ENCODE measurements at regions not wholly inside any gene's neighbourhood (a gene's known extent, or its start where the extent isn't known, plus 50 kb on each side); places are given as distances from the start of the nearest gene placed in this dataset.
"Not testable (repeated sequence)": the region's sequence is repeated elsewhere in the genome, so short reads cannot be mapped to it uniquely, and the experiment has no call there.

DNA sequence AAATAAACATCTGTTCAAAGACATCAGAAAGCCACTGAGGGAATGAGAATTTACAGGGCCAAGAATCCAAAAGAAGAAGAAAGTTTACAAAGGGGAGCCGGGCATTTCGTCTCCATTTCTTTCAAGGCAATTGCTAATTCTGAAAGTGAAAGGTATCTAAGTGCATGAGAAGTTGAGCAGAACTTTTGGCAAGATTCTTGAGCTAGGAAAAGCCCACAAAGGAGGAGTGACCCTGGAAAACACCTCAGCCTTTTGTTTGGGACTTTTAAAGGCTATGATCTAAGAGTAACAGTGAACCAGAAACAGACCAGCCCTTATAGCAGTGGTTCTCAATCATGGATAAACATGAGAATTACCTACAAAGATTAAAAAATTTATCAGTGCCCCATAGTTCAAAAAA is 87.4 kb downstream of the MDH1 start:
- no peak for DNase-seq
- peaks cover 7% of the 10 kb centered on the region for H3K27me3 Mint-ChIP-seq
- no peaks in the 10 kb centered on the region for H3K9me3 Mint-ChIP-seq
- no peaks in the 10 kb centered on the region for H3K36me3 Mint-ChIP-seq (ENCODE audit: low read depth)
- peaks cover 9% of the 10 kb centered on the region for H3K4me1 Mint-ChIP-seq
- no peak overlapping the region for H3K27ac Mint-ChIP-seq
- no peak overlapping the region for H3K4me3 Mint-ChIP-seq
- no peak for ATAC-seq

DNA sequence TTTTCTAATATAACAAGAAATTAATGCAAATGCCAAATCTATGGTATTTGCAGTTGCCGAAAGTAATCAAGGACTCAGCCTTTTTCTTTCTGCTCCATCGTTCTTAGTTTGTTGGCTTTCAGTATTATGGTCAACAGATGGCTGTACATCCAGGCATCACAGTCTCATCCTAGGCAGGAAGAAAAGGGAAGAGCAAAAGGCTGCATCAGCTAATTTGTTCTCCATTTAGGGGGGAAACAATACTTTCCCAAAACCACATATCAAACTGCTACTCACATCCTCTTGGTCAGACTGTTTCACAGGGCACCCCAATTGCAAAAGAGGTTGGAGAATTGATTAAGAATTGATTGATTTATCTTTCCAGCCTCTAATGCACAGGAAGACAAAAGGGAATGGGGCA is 89.3 kb downstream of the MDH1 start:
- Mint-ChIP-seq H3K9me3 (no peaks in the 10 kb centered on the region), H3K27ac (no peak overlapping the region), H3K4me1 (peaks cover 9% of the 10 kb centered on the region), H3K36me3 (ENCODE audit: low read depth) (no peaks in the 10 kb centered on the region), H3K27me3 (peaks cover 3% of the 10 kb centered on the region), H3K4me3 (no peak overlapping the region)
- ATAC-seq: no peak
- no peak for DNase-seq

DNA sequence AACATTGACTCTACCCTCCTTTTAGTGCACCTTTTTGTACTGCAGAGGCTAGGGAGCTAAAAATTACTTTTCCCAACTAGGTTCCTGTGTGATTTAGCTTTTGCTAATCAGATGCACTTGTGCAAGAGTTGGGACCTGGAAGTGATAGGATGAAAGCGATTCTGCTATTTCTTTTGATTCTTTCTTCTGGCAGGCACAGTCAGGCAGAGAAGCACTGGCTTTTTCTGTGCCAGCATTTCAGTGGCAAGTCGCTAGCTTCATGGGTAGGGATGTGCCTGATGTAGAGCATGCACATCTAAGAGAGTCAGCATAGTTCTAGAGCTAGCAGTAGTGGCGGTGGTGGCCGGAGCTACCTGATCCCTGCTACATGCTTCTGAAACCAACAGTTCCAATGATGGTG is 89.8 kb downstream of the MDH1 start:
- H3K27ac Mint-ChIP-seq: no peak overlapping the region
- ATAC-seq: no peak
- no peaks in the 10 kb centered on the region for H3K36me3 Mint-ChIP-seq (ENCODE audit: low read depth)

DNA sequence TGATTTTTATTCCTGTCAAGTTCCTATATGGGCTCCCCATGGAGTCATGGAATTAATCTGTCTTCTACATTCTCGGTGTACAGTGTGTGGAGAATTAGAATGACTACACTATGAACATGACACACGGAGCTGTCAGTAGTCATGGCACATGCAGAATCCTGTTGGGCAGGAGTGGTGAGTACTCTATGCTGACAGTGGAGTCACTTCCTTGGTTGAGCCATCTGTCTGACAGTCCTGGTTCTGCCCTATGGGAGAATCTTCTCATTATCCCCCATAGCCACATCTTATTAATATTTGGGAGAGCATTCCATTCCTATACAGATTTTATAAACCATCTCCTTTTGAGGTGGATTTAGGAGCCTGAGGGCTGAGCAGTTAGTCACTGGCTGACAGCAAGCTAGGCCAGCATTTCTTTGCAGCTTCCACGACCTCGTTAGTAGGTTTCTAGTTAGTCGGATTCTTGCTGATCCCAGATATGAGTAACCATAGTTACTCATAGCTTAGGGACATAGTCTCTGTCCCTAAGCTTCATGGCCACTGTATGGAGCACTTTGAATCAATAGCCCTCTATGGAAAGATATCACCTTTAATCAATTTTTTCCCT is 90.6 kb downstream of the MDH1 start:
- Mint-ChIP-seq H3K27me3 (no peaks in the 10 kb centered on the region), H3K4me3 (no peak overlapping the region), H3K4me1 (peaks cover 9% of the 10 kb centered on the region), H3K36me3 (ENCODE audit: low read depth) (no peaks in the 10 kb centered on the region), H3K9me3 (no peaks in the 10 kb centered on the region), H3K27ac (no peak overlapping the region)
- DNase-seq: no peak
- ATAC-seq: no peak

More for the DNA sequence above, 89.8 kb downstream of the MDH1 start:
- DNase-seq: no peak
- H3K9me3 Mint-ChIP-seq: no peaks in the 10 kb centered on the region
- H3K27me3 Mint-ChIP-seq: no peaks in the 10 kb centered on the region
- no peak overlapping the region for H3K4me3 Mint-ChIP-seq
- peaks cover 9% of the 10 kb centered on the region for H3K4me1 Mint-ChIP-seq

DNA sequence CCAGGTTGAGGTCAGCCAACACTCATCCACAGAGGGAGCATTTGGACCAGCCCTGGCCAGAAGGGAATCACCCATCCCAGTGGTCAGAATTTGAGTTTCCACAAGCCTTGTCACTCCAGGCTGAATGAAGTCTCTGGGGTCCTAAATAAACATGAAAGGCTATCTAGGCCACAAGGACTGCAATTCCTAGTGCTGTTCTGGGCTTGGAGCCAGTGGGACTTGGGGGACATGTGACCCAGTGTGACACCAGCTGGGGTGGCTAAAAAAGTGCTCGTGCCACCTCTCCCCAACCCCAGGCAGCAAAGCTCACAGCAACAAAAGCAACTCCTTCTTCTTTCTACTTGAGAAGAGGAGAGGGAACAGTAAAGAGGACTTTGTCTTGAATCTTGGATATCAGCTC is 91.7 kb downstream of the MDH1 start:
- no peak for ATAC-seq
- peaks cover 9% of the 10 kb centered on the region for H3K4me1 Mint-ChIP-seq

DNA sequence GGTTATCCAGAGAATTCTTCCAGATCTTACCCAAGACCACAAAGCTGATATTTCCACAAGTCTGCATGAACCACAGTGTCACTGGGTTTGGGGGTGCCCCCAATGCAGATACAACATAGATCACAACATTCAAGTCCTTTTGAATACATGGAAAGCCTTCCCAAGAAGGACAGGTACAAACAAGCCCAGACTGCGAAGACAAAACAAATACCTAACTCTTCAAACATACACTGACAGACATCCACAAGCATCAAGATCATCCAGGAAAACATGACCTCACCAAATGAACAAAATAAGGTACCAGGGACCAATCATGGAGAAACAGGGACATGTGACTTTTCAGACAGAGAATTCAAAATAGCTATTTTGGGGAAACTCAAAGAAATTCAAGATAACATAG is 93.1 kb downstream of the MDH1 start:
- Mint-ChIP-seq H3K36me3 (ENCODE audit: low read depth) (no peaks in the 10 kb centered on the region), H3K9me3 (no peaks in the 10 kb centered on the region), H3K27me3 (no peaks in the 10 kb centered on the region), H3K27ac (no peak overlapping the region), H3K4me3 (no peak overlapping the region), H3K4me1 (no peaks in the 10 kb centered on the region)
- DNase-seq (no peak), ATAC-seq (no peak)

More for the DNA sequence above, 91.7 kb downstream of the MDH1 start:
- H3K9me3 Mint-ChIP-seq: no peaks in the 10 kb centered on the region
- no peaks in the 10 kb centered on the region for H3K27me3 Mint-ChIP-seq
- no peaks in the 10 kb centered on the region for H3K36me3 Mint-ChIP-seq (ENCODE audit: low read depth)
- no peak overlapping the region for H3K4me3 Mint-ChIP-seq
- no peak overlapping the region for H3K27ac Mint-ChIP-seq
- no peak for DNase-seq

DNA sequence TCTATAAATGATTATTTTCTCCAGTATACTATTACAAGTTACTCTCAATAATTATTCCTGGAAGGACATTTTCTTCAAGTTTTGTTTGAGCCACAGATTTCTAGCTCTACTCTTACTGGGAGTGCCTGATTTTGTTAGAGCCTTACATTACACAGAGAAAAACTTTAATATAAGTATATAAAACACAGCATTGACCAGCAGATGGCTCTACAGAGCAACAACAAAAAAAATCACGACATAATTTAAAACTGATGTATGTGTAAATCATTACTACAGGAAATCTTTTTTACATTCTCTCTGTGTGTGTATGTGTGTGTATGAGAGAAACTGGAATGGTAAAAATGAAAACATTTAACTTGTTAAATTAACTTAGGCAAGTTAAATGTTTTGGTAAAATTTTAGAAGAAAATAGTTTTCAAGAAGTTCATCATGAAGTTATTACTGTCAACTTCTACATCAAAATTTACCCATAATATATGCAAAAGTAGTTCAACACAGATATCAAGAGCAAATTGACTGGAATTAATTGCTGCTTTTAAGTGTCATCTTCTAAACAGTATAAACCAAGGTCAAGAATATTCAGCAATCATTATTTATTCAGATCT is 103.3 kb downstream of the MDH1 start:
- H3K27ac Mint-ChIP-seq: no peak overlapping the region
- H3K4me3 Mint-ChIP-seq: no peak overlapping the region
- ATAC-seq (no peak), DNase-seq (no peak)
- no peaks in the 10 kb centered on the region for H3K9me3 Mint-ChIP-seq
- H3K4me1 Mint-ChIP-seq: no peaks in the 10 kb centered on the region
- H3K27me3 Mint-ChIP-seq: no peaks in the 10 kb centered on the region
- no peaks in the 10 kb centered on the region for H3K36me3 Mint-ChIP-seq (ENCODE audit: low read depth)

DNA sequence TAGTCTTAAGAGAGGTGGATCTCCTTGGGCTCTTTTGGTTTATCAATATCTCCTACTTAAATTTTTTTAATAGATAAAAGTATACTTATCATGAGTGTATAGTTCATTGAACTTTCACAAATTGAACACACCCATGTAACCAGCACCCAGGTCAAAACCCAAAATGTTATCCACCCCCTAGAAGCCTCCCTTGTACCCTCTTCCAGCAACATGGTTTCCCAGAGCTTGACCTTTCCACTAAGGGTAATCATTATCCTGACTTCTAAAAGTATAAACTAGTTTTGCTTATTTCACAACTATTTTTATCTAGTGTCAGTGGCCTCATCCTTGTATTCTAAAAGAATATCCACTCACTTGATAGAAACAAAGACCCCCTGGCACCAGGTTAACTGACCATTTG is 106.8 kb downstream of the MDH1 start:
- Mint-ChIP-seq H3K27me3 (no peaks in the 10 kb centered on the region), H3K4me1 (no peaks in the 10 kb centered on the region), H3K27ac (no peak overlapping the region), H3K36me3 (ENCODE audit: low read depth) (no peaks in the 10 kb centered on the region), H3K4me3 (no peak overlapping the region), H3K9me3 (no peaks in the 10 kb centered on the region)
- ATAC-seq (no peak), DNase-seq (no peak)

DNA sequence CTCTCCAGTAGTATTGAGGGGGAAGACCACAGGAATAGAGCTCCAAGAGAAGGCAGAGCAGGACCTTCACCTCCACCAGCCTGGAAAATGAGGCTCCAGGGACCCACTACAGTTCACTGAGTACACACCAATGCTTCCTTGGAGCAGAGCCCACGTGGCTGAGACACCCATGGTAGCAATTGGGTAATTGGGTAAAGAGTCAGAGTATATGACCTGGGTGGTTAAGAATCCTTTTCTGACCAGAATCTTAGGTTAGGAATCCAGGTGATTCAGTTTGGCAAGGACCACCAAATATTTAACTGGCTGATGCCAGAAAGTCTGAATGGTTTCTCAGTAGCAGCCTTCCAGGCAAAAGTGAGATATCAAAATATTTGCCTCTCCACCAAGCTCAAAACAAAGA is 107.7 kb downstream of the MDH1 start:
- no peaks in the 10 kb centered on the region for H3K9me3 Mint-ChIP-seq
- DNase-seq (no peak), ATAC-seq (no peak)
- H3K4me3 Mint-ChIP-seq: no peak overlapping the region
- no peaks in the 10 kb centered on the region for H3K4me1 Mint-ChIP-seq
- H3K27me3 Mint-ChIP-seq: no peaks in the 10 kb centered on the region
- H3K36me3 Mint-ChIP-seq (ENCODE audit: low read depth): no peaks in the 10 kb centered on the region
- H3K27ac Mint-ChIP-seq: no peak overlapping the region

DNA sequence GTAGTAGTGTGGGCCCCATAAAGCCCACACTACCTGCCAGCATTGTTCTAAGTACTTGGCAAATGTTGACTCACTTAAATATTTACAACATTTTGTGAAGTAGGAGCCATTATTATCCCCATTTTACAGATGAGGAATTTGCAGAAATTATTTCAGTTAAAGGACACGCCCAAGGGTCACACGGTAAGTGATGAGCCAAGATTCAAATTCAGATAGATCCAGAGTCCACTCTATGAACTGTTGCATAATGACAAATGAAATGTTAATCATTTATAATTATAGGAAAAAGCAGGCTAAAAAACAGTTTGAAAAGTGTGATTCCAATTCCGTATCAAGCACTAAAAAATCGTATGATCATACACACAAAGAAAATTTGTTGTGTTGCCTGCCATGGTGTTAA is 108.4 kb downstream of the MDH1 start:
- Mint-ChIP-seq H3K27ac (no peak overlapping the region), H3K4me3 (no peak overlapping the region), H3K4me1 (no peaks in the 10 kb centered on the region), H3K9me3 (no peaks in the 10 kb centered on the region), H3K36me3 (ENCODE audit: low read depth) (no peaks in the 10 kb centered on the region), H3K27me3 (no peaks in the 10 kb centered on the region)
- ATAC-seq (no peak), DNase-seq (no peak)

DNA sequence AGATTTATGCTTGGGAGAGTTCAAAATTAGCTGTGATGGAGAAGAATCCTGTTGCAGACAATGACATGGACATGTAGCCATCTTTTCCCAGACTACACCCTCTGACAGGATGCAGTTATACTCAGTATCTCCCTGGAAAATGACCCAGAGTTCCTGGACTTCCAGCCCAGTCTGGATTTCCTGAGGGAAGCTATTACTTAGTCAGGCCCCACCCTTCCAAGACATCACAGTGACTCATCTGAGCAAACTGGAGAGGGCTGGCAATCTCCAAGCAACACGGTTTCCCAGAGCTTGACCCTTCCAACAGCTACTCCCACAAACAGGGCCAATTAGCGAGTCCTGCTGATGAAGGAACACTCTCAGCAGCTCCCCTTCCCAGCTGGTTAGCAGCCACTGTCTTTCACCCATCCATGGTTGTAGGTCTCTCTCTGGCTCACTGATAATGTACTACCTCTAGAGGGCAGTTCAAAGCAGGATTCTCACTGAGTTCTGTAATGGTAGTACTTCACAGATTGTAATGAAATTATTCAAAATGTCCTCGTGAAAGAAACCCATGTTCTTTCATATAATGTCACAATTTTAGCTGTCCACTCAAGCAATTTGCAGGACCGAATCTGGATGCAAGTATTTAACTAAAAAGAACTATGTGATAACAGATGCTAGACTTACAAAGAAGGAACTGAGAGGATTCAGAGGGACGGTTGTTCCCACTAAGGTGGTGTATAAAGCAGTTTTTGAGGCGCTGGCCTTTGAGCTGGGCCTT is 110.2 kb downstream of the MDH1 start:
- Mint-ChIP-seq H3K9me3 (no peaks in the 10 kb centered on the region), H3K4me1 (no peaks in the 10 kb centered on the region), H3K27ac (no peak overlapping the region), H3K27me3 (no peaks in the 10 kb centered on the region), H3K4me3 (no peak overlapping the region), H3K36me3 (ENCODE audit: low read depth) (no peaks in the 10 kb centered on the region)
- DNase-seq: no peak
- ATAC-seq: peak; percentile 85

DNA sequence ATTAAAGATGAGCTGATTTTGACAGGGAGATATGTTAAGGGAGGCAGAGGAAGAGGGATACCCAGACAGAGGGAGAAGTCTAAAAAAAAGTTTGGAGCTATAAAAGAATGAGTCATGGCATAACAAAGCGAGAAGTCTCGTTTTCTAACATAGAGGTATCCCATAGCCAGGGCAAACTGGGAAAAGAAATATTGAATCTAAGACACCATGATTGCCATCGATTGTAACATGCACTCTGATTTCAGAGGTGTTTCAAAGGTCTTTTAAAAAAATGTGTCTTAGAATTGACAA is 110.7 kb downstream of the MDH1 start:
- H3K36me3 Mint-ChIP-seq (ENCODE audit: low read depth): no peaks in the 10 kb centered on the region
- no peak for DNase-seq
- no peaks in the 10 kb centered on the region for H3K9me3 Mint-ChIP-seq

DNA sequence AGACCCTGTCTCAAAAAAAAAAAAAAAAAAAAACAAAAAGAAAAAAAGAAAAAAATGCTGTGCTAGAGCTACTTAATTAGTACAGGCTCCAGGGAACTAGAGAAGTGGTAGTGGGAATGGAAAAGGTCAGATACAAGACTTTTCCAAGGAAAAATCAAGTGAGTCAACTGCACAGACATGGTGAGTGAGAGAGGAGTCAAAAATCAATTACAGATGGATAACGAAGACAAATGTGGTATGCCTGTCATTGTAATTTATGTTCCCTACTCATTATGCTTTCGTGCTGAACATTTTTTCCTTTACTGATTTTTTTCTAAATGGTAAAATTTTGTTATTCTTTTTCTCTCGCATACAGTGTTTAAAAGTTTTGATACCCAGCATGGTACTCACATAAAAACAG is 111.5 kb downstream of the MDH1 start:
- no peaks in the 10 kb centered on the region for H3K27me3 Mint-ChIP-seq
- no peaks in the 10 kb centered on the region for H3K9me3 Mint-ChIP-seq
- ATAC-seq: no peak
- H3K27ac Mint-ChIP-seq: no peak overlapping the region
- no peaks in the 10 kb centered on the region for H3K36me3 Mint-ChIP-seq (ENCODE audit: low read depth)
- DNase-seq: no peak
- no peaks in the 10 kb centered on the region for H3K4me1 Mint-ChIP-seq
- no peak overlapping the region for H3K4me3 Mint-ChIP-seq

More for the DNA sequence above, 110.7 kb downstream of the MDH1 start:
- H3K27ac Mint-ChIP-seq: no peak overlapping the region
- H3K4me1 Mint-ChIP-seq: no peaks in the 10 kb centered on the region
- no peak overlapping the region for H3K4me3 Mint-ChIP-seq
- ATAC-seq: no peak
- no peaks in the 10 kb centered on the region for H3K27me3 Mint-ChIP-seq

DNA sequence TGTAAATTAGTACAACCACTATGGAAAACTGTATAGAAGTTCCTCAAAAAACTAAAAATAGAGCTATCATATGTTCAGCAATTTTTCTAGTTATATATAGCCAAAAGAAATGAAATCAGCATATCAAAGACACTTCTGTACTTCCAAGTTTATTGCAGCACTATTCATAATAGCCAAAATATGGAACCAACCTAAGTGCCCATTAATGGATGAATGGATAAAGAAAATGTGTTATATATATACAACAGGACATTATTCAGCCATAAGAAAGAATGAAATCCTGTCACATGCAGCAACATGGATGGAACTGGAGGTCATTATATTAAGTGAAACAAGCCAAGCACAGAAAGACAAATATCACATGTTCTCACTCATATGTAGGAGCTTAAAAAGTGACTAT is 112.6 kb downstream of the MDH1 start:
- H3K4me3 Mint-ChIP-seq: no peak overlapping the region
- no peaks in the 10 kb centered on the region for H3K9me3 Mint-ChIP-seq
- no peaks in the 10 kb centered on the region for H3K27me3 Mint-ChIP-seq
- no peaks in the 10 kb centered on the region for H3K36me3 Mint-ChIP-seq (ENCODE audit: low read depth)
- no peak overlapping the region for H3K27ac Mint-ChIP-seq
- ATAC-seq: no peak
- H3K4me1 Mint-ChIP-seq: no peaks in the 10 kb centered on the region
- no peak for DNase-seq

DNA sequence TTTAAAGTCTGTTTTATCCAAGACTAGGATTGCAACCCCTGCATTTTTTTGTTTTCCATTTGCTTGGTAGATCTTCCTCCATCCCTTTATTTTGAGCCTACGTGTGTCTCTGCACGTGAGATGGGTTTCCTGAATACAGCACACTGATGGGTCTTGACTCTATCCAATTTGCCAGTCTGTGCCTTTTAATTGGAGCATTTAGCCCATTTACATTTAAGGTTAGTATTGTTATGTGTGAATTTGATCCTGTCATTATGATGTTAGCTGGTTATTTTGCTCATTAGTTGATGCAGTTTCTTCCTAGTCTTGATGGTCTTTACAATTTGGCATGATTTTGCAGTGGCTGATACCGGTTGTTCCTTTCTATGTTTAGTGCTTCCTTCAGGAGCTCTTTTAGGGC is 117.3 kb downstream of the MDH1 start:
- not testable (repeated sequence) for ATAC-seq; H3K4me1 Mint-ChIP-seq; H3K36me3 Mint-ChIP-seq (ENCODE audit: low read depth); H3K4me3 Mint-ChIP-seq; H3K9me3 Mint-ChIP-seq; H3K27ac Mint-ChIP-seq; H3K27me3 Mint-ChIP-seq; DNase-seq

All from activated naive CD8-positive, alpha-beta T cell treated with anti-CD3 and anti-CD28 coated beads, Interleukin-2, amount 50 U/mL, for 24 hours (primary cell).